GM21360 (cell line): ENCODE measurements at regions not wholly inside any gene's neighbourhood (a gene's known extent, or its start where the extent isn't known, plus 50 kb on each side); places are given as distances from the start of the nearest gene placed in this dataset.

Source experiments
- ATAC-seq: cut with Tn5 transposase; IDR thresholded peaks from one replicate; pipeline ENCODE4 v1.9.1; 2021; ENCODE audit warnings: mild to moderate bottlenecking, moderate library complexity; ENCODE audit not compliant: unreplicated experiment

- ATAC-seq = no peak
Measured at GRCh38 chr10:25661632-25662031, 272.4 kb upstream of the MYO3A start.

- no peak for ATAC-seq
Measured at GRCh38 chr10:25666276-25666675, 267.8 kb upstream of the MYO3A start.

GRCh38 chr10:25675204-25675603 is 258.8 kb upstream of the MYO3A start:
- ATAC-seq = no peak

DNA sequence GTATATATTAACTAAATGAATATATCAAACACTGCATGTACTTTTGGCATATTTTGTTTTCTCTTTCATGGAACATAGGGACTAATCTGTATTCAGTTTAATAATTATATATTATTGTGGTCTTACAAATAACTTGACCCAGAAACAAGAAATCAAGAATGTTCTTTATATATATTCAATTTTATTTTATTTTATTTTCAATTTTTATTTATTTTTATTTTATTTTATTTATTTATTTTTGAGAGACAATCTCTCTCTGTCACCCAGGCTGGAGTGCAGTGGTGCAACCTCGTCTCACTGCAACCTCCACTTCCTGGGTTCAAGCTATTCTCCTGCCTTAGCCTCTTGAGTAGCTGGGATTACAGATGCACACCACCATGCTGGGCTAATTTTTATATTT is 258.4 kb upstream of the MYO3A start:
- ATAC-seq = no peak

- ATAC-seq = no peak
Measured at GRCh38 chr10:25678220-25678619, 255.8 kb upstream of the MYO3A start.

DNA sequence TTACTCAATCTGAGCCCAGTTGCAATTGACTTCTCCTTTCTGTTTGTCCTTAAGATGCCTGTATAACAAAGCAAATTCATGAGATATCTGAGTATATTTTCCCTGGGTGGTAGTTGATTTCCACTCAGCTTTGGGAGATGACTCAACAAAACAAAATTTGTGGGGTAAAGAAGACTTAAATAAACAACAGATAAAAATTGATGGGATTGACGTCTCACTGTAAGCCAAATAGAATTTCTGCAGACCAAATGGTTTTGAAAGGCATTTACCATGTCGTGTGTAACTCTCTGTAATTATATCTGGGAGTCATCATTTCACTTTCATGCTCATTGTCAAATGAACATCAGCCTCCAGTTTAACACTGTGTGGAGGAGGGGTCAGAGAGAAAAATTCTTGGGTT is 255.4 kb upstream of the MYO3A start:
- ATAC-seq = no peak

- ATAC-seq = no peak
Measured at GRCh38 chr10:25682203-25682851, 251.7 kb upstream of the MYO3A start.

- ATAC-seq = no peak
Measured at GRCh38 chr10:25683344-25683743, 250.7 kb upstream of the MYO3A start.

DNA sequence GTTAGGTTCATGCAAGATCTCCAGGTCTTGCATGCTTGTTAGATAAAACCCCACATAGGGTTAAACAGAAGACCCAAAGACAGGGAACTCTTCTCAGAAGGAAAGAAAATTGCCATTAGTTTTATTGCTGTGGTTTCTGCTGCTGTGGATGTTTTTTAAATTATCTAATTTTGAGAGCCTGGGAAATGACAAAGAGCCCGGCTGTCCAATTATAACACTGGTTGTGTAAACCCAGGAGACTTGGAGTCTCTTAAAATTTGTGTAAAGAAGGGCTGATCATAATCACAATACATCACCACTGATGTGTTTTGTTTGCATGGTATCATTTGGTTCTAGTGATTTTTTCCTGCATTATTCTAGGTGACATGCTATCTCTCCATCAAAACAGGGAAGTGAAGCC is 246.5 kb upstream of the MYO3A start:
- no peak for ATAC-seq

DNA sequence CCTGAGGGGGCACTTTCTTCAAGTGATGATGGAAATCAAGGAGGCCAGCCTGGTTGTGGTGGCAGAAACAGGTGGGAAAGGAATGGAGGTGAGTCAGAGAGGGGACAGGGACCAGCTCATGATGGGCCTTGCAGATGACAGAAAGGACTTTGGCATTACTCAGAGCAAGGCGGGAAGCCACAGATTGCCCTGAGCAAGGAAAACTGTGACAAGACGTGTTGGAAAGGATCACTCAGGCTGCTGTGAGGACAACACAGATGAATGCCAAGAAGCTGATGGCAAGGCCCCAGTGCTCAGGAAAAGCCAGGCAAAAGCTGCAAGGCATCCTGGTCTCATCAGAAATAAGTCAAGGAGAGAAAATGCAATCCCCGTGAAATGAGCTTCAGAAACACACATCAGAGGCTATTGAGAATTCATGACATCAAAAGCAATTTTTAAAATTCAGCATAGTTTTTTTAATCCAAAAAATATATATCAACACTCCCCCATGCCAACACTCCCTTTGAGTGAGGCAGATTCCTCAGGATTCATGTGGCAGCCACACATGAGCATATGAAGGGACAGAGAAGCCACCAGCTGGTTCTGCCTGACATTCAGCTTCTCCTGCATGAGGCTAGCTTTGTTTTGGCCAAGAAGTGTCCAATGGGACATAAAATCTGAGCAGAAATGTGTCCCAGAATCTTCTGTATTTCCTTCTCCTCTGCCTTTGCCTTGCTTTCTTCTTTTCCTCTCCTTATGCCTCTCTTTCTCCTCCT is 244.5 kb upstream of the MYO3A start:
- ATAC-seq = no peak

GRCh38 chr10:25692761-25693160 is 241.3 kb upstream of the MYO3A start:
- no peak for ATAC-seq

DNA sequence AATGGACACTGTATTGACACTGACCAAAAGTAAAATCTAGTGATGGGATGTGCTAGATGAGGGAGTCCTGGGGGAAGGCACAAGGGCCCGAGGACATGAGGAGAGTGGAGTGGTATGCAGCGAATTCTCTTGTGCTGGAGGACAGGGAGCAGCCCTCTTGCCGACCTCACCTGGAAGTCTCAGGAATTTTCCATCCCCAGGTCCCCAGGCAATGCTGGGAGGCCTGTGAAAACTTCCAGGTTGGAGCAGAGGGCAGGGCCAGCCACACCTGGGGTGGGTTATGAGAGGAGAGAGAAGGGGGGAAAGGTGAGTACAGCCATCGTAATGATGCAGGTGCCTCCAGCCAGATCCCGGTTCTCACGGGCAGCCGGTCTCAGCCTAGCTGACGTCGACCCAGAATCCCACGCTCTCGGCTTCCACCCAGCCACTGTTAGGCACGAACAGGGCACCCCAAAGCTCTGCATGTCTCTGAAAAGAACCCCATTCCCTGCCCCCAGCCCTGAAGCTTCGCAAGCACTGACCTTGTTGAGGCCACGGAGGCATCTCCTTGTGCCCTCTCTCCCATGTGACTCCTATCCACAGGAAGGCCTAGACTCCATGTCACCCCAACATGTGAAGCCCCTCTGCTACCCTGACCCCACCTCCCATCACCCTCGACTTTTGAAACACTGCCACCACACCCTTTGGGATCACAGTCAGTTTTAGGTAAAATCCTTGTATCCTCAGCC is 239.7 kb upstream of the MYO3A start:
- ATAC-seq = no peak

GRCh38 chr10:25694971-25695370 is 239.1 kb upstream of the MYO3A start:
- no peak for ATAC-seq

GRCh38 chr10:25695586-25695985 is 238.4 kb upstream of the MYO3A start:
- ATAC-seq = no peak

DNA sequence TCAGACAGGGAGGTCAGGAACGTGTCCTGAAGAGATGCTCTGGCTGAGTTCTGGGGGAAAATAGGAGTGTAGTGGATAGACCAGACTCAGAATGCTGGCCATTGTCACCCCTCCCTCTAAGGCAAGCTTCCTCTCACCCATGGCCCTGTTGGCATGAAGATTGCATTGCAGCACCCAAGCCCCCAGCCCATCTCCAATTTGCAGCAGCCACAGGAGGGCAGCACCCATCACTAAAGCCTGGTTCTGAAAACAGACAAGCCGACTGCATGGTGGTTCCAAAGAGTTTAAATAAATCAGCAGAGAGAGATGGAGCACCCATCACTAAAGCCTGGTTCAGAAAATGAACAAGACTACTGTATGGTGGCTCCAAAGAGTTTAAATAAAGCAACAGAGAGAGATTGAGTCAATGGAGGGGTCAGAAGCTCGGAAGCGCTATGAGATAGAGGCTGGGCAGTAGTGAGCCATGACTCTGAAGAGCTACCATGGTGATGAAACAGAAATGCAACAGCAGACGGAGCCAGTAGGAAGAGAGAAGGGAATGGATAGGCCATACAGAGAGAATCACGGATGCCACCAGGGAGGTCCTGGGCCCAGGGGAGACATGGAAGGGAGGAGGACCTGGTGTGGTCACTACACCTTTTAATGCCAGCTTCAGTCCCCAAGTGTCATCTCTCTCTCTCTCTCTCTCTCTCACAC is 237.9 kb upstream of the MYO3A start:
- no peak for ATAC-seq

GRCh38 chr10:25697412-25697811 is 236.6 kb upstream of the MYO3A start:
- ATAC-seq = no peak

GRCh38 chr10:25698638-25699037 is 235.4 kb upstream of the MYO3A start:
- ATAC-seq = no peak

DNA sequence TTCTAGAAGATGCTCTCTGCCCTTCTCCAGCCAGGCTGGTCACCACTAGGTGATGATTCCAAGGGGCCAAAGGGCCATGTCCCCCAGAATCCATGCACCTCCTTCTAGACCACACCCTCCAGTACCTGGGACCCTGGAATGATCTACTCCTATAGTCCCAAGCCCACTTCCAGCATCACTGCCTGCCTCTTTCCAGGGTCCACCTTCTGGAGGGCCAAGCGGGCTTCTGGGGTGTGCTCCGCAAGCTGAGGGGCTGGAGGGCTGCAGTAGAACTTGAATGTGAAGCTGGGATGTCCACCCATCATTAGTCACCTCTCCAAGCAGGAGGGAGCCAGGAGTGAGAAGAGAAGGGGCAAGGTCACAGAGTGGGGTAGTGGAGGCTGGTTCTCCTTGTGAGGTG is 234.4 kb upstream of the MYO3A start:
- ATAC-seq = no peak

- no peak for ATAC-seq
Measured at GRCh38 chr10:25701652-25702051, 232.4 kb upstream of the MYO3A start.

DNA sequence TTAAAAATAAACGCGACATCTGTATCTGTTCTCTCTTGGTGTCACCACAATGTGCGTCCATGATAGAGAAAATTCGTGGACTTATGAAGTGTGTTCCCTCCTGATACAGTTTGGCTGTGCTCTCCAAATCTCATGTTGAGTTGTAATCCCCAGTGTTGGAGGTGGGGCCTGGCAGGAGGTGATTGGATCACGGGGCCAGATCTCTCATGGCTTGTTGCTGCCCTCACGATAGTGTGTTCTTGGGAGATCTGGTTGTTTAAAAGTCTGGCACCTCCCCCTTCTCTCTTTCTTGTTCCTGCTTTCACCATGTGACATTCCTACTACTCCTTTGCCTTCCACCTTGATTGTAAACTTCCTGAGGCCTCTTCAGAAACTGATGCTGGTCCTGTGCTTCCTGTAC is 229.4 kb upstream of the MYO3A start:
- ATAC-seq = no peak

- no peak for ATAC-seq
Measured at GRCh38 chr10:25707572-25707971, 226.5 kb upstream of the MYO3A start.
